ENCODE measurements at regions not wholly inside any gene's neighbourhood (a gene's known extent, or its start where the extent isn't known, plus 50 kb on each side); places are given as distances from the start of the nearest gene placed in this dataset.

DNA sequence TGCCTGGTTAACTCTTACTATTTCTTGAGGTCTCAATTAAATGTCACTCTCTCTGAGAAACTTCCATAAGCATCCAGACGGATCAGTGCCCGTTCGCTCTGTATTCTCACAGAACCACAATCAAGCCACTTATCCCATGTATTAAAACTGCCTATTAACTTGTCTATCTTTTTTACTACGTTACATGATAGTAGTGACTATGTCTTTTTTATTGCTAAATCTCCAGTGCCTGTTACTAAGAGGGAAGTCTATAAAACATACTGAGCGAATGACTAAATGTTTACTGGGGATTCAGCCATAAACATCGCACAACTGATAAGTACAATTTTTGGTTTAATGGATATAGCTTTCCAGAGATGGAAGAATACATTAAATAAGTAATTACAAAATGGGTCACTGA lies 399.9 kb downstream of the NXPH1 start:
- H4K20me1 ChIP-seq (ENCODE audit: insufficient read depth): no peaks in the 10 kb centered on the region
- ChIA-PET POLR2A (no interaction called here), RAD21 (ENCODE audit: low non-redundant PET in 1 of 2, low total read pairs in 2 of 2, uncharacterized antibody in 2 of 2, unreplicated experiment in 2 of 2) (no interaction called here), CTCF (no interaction called here)
- H3K27me3 ChIP-seq (ENCODE audit: insufficient read depth, low read length): no peaks in the 10 kb centered on the region
- TF ChIP-seq, protein P1, sequence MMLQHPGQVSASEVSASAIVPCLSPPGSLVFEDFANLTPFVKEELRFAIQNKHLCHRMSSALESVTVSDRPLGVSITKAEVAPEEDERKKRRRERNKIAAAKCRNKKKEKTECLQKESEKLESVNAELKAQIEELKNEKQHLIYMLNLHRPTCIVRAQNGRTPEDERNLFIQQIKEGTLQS (IDR thresholded peaks at IDR 0.05): no peak
- TF ChIP-seq ZFX (IDR thresholded peaks at IDR 0.05) (no peak), EZH2 (IDR thresholded peaks at IDR 0.05) (no peak), ELF1 (IDR thresholded peaks at IDR 0.05; ENCODE audit: borderline replicate concordance, low read depth) (no peak), SP1 (IDR thresholded peaks at IDR 0.05; ENCODE audit: low read depth) (no peak), FOSL1 (IDR thresholded peaks at IDR 0.05; ENCODE audit: low read depth) (no peak), POLR2A (IDR thresholded peaks at IDR 0.05; ENCODE audit: borderline replicate concordance, extremely low read depth, insufficient read depth, insufficient read length) (no peak), ZNF274 (IDR thresholded peaks at IDR 0.05; ENCODE audit: low read depth, low read length) (no peak)
- TF ChIP-seq, protein P2, sequence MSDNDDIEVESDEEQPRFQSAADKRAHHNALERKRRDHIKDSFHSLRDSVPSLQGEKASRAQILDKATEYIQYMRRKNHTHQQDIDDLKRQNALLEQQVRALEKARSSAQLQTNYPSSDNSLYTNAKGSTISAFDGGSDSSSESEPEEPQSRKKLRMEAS (IDR thresholded peaks at IDR 0.05): no peak
- H3K79me2 ChIP-seq (ENCODE audit: insufficient read depth, low read length): no peaks in the 10 kb centered on the region
- DNase-seq (ENCODE audit: low read depth, low spot score): no peak
- peaks cover 0 to 12% of the 10 kb centered on the region in 2 experiments; a peak in 1 of 4 replicates for H3K9me3 ChIP-seq (ENCODE audit: control insufficient read depth in 1 of 2, insufficient read depth in 1 of 2, low read depth in 1 of 2, low read length in 2 of 2)
- no peaks in the 10 kb centered on the region for H3K36me3 ChIP-seq (ENCODE audit: control insufficient read depth in 1 of 2, insufficient read depth in 2 of 2, low read length in 2 of 2)
- H3K4me1 ChIP-seq (ENCODE audit: control insufficient read depth in 1 of 2, insufficient read depth in 2 of 2, low read length in 2 of 2): no peaks in the 10 kb centered on the region
- no peak overlapping the region for H3K27ac ChIP-seq (ENCODE audit: low read depth, low read length)
- H3K9ac ChIP-seq (ENCODE audit: low read length): no peak overlapping the region
- no peak overlapping the region for H3K4me3 ChIP-seq (replicated peaks in 1 of 2; ENCODE audit: low read depth in 1 of 2, low read length in 2 of 2)
- no peak overlapping the region for H2AFZ ChIP-seq (ENCODE audit: low read depth, low read length, poor library complexity, severe bottlenecking)
- no peaks in the 10 kb centered on the region for H3K9me2 ChIP-seq (ENCODE audit: insufficient read depth)
- no peak overlapping the region for H3K4me2 ChIP-seq (ENCODE audit: low read length)
- intact Hi-C loops (cut with micrococcal nuclease): loop anchor here (2.0 kb wide), 1 partner anchor 29 kb away; no protein-coding TSS in a partner anchor
- no peak for ATAC-seq
- no TSS peak for BruUV-seq (replicated peaks)

- H3K9me3 ChIP-seq (ENCODE audit: control insufficient read depth in 1 of 2, insufficient read depth in 1 of 2, low read depth in 1 of 2, low read length in 2 of 2): no peaks in the 10 kb centered on the region; a peak in 1 of 4 replicates
- H3K4me1 ChIP-seq (ENCODE audit: control insufficient read depth in 1 of 2, insufficient read depth in 2 of 2, low read length in 2 of 2): no peaks in the 10 kb centered on the region
- no peaks in the 10 kb centered on the region for H3K79me2 ChIP-seq (ENCODE audit: insufficient read depth, low read length)
- ChIA-PET POLR2A (no interaction called here), CTCF (no interaction called here), RAD21 (ENCODE audit: low non-redundant PET in 1 of 2, low total read pairs in 2 of 2, uncharacterized antibody in 2 of 2, unreplicated experiment in 2 of 2) (no interaction called here)
- BruUV-seq (replicated peaks): no TSS peak
- intact Hi-C loops (cut with micrococcal nuclease): no loop called here
- H3K4me2 ChIP-seq (ENCODE audit: low read length): no peak overlapping the region
- DNase-seq (ENCODE audit: low read depth, low spot score) (no peak), ATAC-seq (no peak)
- H4K20me1 ChIP-seq (ENCODE audit: insufficient read depth): no peaks in the 10 kb centered on the region
- H3K27me3 ChIP-seq (ENCODE audit: insufficient read depth, low read length): no peaks in the 10 kb centered on the region
- TF ChIP-seq SIN3A (IDR thresholded peaks at IDR 0.05; ENCODE audit: low read depth) (no peak), POLR2A (IDR thresholded peaks at IDR 0.05; ENCODE audit: borderline replicate concordance, extremely low read depth, insufficient read depth, insufficient read length) (no peak), EZH2phosphoT487 (IDR thresholded peaks at IDR 0.05; ENCODE audit: borderline replicate concordance) (no peak), SRF (IDR thresholded peaks at IDR 0.05; ENCODE audit: low read depth) (no peak), FOSL1 (IDR thresholded peaks at IDR 0.05; ENCODE audit: low read depth) (no peak), ZFX (IDR thresholded peaks at IDR 0.05) (no peak), CBX3 (IDR thresholded peaks at IDR 0.05; ENCODE audit: low read depth) (no peak), SP1 (IDR thresholded peaks at IDR 0.05; ENCODE audit: low read depth) (no peak), ZNF274 (IDR thresholded peaks at IDR 0.05; ENCODE audit: low read depth, low read length) (no peak)
- TF ChIP-seq, protein P2 (IDR thresholded peaks at IDR 0.05): no peak
- TF ChIP-seq, protein P1 (IDR thresholded peaks at IDR 0.05): no peak
- TF ChIP-seq, protein P3, sequence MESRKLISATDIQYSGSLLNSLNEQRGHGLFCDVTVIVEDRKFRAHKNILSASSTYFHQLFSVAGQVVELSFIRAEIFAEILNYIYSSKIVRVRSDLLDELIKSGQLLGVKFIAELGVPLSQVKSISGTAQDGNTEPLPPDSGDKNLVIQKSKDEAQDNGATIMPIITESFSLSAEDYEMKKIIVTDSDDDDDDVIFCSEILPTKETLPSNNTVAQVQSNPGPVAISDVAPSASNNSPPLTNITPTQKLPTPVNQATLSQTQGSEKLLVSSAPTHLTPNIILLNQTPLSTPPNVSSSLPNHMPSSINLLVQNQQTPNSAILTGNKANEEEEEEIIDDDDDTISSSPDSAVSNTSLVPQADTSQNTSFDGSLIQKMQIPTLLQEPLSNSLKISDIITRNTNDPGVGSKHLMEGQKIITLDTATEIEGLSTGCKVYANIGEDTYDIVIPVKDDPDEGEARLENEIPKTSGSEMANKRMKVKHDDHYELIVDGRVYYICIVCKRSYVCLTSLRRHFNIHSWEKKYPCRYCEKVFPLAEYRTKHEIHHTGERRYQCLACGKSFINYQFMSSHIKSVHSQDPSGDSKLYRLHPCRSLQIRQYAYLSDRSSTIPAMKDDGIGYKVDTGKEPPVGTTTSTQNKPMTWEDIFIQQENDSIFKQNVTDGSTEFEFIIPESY (IDR thresholded peaks at IDR 0.05; ENCODE audit: extremely low read depth, insufficient replicate concordance, low read length): no peak
- TF ChIP-seq, protein P4, sequence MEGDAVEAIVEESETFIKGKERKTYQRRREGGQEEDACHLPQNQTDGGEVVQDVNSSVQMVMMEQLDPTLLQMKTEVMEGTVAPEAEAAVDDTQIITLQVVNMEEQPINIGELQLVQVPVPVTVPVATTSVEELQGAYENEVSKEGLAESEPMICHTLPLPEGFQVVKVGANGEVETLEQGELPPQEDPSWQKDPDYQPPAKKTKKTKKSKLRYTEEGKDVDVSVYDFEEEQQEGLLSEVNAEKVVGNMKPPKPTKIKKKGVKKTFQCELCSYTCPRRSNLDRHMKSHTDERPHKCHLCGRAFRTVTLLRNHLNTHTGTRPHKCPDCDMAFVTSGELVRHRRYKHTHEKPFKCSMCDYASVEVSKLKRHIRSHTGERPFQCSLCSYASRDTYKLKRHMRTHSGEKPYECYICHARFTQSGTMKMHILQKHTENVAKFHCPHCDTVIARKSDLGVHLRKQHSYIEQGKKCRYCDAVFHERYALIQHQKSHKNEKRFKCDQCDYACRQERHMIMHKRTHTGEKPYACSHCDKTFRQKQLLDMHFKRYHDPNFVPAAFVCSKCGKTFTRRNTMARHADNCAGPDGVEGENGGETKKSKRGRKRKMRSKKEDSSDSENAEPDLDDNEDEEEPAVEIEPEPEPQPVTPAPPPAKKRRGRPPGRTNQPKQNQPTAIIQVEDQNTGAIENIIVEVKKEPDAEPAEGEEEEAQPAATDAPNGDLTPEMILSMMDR (IDR thresholded peaks at IDR 0.05 in 2 of 3, conservative IDR thresholded peaks at IDR 0.05 in 1 of 3; ENCODE audit: borderline replicate concordance in 1 of 3, insufficient read depth in 1 of 3, low read depth in 2 of 3, low read length in 2 of 3): no peak
- H3K4me3 ChIP-seq (replicated peaks in 1 of 2; ENCODE audit: low read depth in 1 of 2, low read length in 2 of 2): no peak overlapping the region
- H3K36me3 ChIP-seq (ENCODE audit: control insufficient read depth in 1 of 2, insufficient read depth in 2 of 2, low read length in 2 of 2): no peaks in the 10 kb centered on the region
- H3K27ac ChIP-seq (ENCODE audit: low read depth, low read length): no peak overlapping the region
- no peaks in the 10 kb centered on the region for H3K9me2 ChIP-seq (ENCODE audit: insufficient read depth)
- H3K9ac ChIP-seq (ENCODE audit: low read length): no peak overlapping the region
- no peak overlapping the region for H2AFZ ChIP-seq (ENCODE audit: low read depth, low read length, poor library complexity, severe bottlenecking)
Measured at GRCh38 chr7:8841171-8841570, 407.8 kb downstream of the NXPH1 start.
